GM10248 (cell line): ENCODE measurements at regions not wholly inside any gene's neighbourhood (a gene's known extent, or its start where the extent isn't known, plus 50 kb on each side); places are given as distances from the start of the nearest gene placed in this dataset.

ENCODE experiments used
- CTCF ChIA-PET: fragments of 300-600 bp; sonication (Branson Sonifier 250); formaldehyde crosslinking; extraction: SDS; loops from one replicate; lab custom pipeline; 2021; ENCODE audit warnings: antibody characterized with exemption; lab: Yijun Ruan, JAX
- POLR2A ChIA-PET: fragments of 350-650 bp; sonication (Branson Sonifier 250); formaldehyde crosslinking; extraction: SDS; loops from one replicate; lab custom pipeline; 2020; ENCODE audit warnings: antibody characterized with exemption; lab: Yijun Ruan, JAX
- DNase-seq: peaks from one replicate; pipeline ENCODE4 v3.0.0; 2012; ENCODE audit errors: extremely low spot score
- TF ChIP-seq, protein P1 (sequence below): IDR thresholded peaks from 2 replicates; pipeline ENCODE4 v1.5.1; 2012; ENCODE audit warnings: mild to moderate bottlenecking, low read depth; ENCODE audit errors: extremely low read depth, missing control alignments, control extremely low read depth

DNA sequence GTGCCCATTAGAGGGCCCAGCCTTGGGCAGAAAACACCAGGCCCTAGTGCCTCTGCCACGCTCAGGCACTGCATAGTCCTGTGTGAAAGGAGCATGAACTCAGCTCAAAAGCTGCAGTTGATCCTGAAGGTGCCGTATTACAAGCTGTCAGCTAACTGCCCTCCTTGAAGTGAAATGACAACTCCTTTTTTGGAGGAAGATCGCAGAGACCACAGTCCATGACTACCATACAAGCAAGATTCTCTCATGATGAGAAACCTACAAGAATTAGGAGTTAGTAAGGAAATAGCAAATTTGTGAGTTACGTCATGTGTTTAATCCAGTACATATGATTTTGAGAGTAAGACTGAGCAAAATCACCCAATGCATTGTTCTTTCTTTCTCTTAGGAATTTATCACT lies 513.9 kb upstream of the NR2F2 start:
- DNase-seq: no peak
- ChIA-PET POLR2A (no interaction called here), CTCF (no interaction called here)
- TF ChIP-seq, protein P1, sequence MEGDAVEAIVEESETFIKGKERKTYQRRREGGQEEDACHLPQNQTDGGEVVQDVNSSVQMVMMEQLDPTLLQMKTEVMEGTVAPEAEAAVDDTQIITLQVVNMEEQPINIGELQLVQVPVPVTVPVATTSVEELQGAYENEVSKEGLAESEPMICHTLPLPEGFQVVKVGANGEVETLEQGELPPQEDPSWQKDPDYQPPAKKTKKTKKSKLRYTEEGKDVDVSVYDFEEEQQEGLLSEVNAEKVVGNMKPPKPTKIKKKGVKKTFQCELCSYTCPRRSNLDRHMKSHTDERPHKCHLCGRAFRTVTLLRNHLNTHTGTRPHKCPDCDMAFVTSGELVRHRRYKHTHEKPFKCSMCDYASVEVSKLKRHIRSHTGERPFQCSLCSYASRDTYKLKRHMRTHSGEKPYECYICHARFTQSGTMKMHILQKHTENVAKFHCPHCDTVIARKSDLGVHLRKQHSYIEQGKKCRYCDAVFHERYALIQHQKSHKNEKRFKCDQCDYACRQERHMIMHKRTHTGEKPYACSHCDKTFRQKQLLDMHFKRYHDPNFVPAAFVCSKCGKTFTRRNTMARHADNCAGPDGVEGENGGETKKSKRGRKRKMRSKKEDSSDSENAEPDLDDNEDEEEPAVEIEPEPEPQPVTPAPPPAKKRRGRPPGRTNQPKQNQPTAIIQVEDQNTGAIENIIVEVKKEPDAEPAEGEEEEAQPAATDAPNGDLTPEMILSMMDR: no peak

DNA sequence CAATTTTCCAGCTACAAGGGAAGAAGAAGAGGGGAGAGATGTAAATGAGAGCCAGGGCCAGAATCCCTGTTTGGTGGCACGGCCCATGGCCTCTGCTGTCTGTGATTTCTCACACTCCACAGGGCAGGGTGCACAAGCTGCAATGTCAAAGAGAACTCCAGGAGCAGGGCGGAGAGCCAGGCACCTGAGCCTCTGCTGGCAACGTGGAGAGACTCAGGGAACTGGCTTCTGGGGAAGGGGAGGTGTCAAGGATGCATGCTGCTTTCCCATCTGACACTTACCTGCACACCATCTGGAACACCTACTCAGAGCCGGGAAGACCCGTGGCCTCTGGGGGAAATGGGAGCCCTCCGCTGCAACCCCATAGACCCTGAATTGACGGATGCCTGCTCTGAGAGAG lies 507.5 kb upstream of the NR2F2 start:
- no peak for DNase-seq
- TF ChIP-seq, protein P1: no peak
- ChIA-PET CTCF (no interaction called here), POLR2A (no interaction called here)

DNA sequence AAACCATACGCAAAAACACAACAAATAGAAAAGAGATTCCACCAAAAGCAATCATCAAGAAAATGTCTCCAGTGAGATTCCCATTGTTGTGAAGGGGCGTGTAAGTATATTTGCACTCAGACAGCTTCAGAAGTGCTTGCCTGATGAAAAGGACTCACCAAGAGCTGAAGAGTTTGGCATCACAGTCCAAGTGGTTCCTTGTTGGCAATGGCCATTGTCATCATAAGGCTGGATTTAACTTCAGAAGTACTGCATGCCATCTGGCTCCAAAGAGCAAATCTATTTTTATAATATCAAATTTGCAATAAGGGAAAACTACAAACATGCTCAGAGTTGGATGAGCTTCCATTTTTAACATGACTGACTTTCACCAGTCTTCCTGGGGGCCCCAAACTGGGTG lies 505.3 kb upstream of the NR2F2 start:
- TF ChIP-seq, protein P1: no peak
- ChIA-PET CTCF (interaction anchor here (1.3 kb wide), 1 partner anchor 10 kb away, joined by 3 read pairs; no protein-coding TSS in a partner anchor), POLR2A (no interaction called here)
- DNase-seq: no peak

DNA sequence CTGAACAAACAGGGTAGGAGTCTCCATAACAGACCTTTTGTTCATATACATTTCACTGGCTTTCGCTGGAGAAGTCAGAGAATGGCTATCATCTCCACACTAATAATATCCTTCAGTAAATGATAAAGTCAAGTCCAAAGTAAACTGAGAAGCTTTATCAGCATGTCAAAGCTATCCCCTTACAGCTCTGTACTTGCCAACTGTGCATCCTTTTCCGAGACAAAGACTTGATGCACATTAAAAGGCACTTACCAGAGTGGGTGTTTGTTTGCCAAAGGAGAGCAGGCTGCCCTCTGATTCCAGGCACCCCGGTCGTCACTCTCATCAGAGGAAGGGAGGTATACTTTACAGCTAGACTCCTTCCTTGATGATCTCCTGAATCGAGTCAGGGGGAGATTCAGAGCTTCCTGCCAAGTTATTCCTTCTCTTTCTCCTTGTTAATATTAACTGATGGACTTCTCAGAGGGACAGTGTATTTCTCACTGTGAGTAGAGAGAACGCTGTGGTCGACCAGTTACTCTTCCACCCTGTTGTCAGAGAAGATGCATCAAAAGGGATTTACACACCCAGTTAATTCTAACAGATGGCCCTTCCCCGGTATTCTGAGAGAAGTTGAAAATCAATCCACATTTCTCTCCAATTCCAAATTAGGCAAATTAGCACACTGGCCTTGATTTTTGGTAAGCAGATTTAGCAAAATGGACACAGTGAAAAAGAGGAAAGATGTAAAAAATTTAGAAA lies 504.7 kb upstream of the NR2F2 start:
- ChIA-PET POLR2A (no interaction called here), CTCF (interaction anchor here (1.3 kb wide), 1 partner anchor 9 kb away, joined by 3 read pairs; no protein-coding TSS in a partner anchor)
- TF ChIP-seq, protein P1: no peak
- no peak for DNase-seq

DNA sequence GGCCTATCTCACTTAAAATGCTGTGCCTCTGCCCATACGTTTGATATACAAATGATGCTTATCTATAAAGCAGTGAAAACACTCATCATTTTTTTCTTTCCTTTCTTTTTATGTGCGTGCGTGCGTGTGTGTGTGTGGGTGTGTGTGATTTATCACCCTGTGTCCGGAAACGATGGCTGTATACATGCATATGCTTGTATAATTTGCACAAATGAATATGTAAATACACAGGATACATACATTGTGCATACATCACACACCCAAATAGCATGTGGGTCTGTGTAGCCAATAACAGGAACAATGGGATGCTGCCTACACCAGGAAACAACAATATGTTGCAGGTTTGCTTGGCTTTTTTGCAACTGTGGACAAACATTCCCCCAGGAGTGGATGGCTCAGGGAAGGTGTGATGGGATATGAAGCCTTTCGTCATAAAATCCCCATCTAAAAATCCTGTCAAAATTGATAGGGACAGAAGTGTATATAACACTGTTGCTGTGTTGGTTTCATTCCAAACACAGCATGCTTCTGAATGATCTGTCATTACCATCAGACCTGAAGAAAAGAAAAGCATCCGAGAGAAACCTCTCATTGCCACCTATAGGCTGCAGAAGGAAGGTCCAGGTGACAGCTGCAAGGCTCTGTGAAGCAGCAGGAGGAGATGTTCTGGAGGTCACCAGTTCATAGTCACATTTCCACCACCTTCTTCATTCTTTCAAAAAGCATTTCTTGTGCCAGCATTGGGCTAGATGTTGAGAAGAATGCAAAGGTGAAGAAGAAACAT lies 503.9 kb upstream of the NR2F2 start:
- DNase-seq: no peak
- ChIA-PET CTCF (no interaction called here), POLR2A (no interaction called here)
- TF ChIP-seq, protein P1: no peak

DNA sequence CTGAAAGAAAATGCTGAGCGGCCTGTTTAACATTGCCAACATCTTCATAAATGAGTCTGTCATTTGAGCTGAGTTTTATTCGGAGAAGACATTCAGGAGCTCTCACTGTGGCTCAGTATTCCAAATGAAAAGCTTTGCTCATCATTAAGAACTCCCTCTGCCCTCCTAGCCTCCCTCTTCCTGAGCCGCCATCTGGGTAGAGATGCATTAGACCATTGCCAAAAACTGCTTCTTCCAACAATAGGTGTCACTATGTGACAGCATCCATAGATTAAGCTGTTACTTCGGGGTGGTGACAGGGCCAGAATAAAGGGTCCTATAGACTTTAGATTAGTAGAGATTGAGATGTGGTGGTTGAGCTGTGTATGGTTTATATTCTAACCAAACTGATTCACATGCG lies 501.4 kb upstream of the NR2F2 start:
- TF ChIP-seq, protein P1: no peak
- DNase-seq: no peak
- CTCF ChIA-PET: no interaction called here
- POLR2A ChIA-PET: no interaction called here
